Endothelial cell of umbilical vein (primary cell): ENCODE measurements at regions not wholly inside any gene's neighbourhood (a gene's known extent, or its start where the extent isn't known, plus 50 kb on each side); places are given as distances from the start of the nearest gene placed in this dataset.
A peak's percentile ranks its signal among the peaks of the same experiment; 100 is the strongest.

Experiments used
- BruUV-seq: library from RNA; stranded (reverse); fragments of 400-500 nt; replicated peaks from 2 replicates; lab custom pipeline; 2021; lab: Mats Ljungman, UMichigan
- CTCF ChIA-PET: fragments of 300-600, 350-600 bp; sonication (Branson Sonifier 250); formaldehyde crosslinking; loops from one replicate; lab custom pipeline; 2021; ENCODE audit warnings: antibody characterized with exemption, inconsistent platforms; lab: Charles Lee
- POLR2A ChIA-PET: fragments of 300-600, 350-600 bp; sonication (Branson Sonifier 250); formaldehyde crosslinking; loops from one replicate; lab custom pipeline; 2021; ENCODE audit warnings: antibody characterized with exemption, inconsistent platforms; lab: Charles Lee
- DNase-seq: peaks from one replicate; pipeline ENCODE4 v3.0.0-alpha.2; 2011; ENCODE audit warnings: low read depth, low spot score
- FAIRE-seq: peaks from 2 replicates; lab custom pipeline; 2011; peaks lifted over from hg19 to GRCh38; lab: Jason Lieb, UNC
- H2AFZ ChIP-seq: 2 replicates; pipeline ENCODE4 v1.6.0; 2012; ENCODE audit warnings: low read depth, low read length, control low read depth, inconsistent platforms
- H3K27ac ChIP-seq: 2 replicates; pipeline ENCODE4 v1.5.1; 2011; ENCODE audit warnings: low read depth, mild to moderate bottlenecking, control low read depth, low read length, moderate library complexity; ENCODE audit not compliant: insufficient read depth
- H3K27me3 ChIP-seq, 2 experiments: 2 replicates each; pipeline versions ENCODE4 v1.6.0 to v1.6.1; 2011; ENCODE audit warnings: low read length in 2 of 2, mixed read lengths in 1 of 2; ENCODE audit not compliant: control insufficient read depth in 2 of 2, insufficient read depth in 2 of 2
- H3K36me3 ChIP-seq, 2 experiments: 2 replicates in 1 of 2; 3 replicates in 1 of 2; pipeline ENCODE4 v1.5.1; 2011; ENCODE audit warnings: low read length in 2 of 2, mild to moderate bottlenecking in 1 of 2, moderate library complexity in 1 of 2; ENCODE audit not compliant: control insufficient read depth in 2 of 2, insufficient read depth in 2 of 2; ENCODE audit errors: extremely low read depth in 1 of 2
- H3K4me1 ChIP-seq: 3 replicates; pipeline ENCODE4 v1.5.1; 2011; ENCODE audit warnings: mild to moderate bottlenecking, low read length; ENCODE audit not compliant: control insufficient read depth, insufficient read depth; ENCODE audit errors: extremely low read depth
- H3K4me2 ChIP-seq: 2 replicates; pipeline ENCODE4 v1.6.1; 2011; ENCODE audit warnings: low read length, control low read depth, mixed read lengths; ENCODE audit not compliant: insufficient read depth
- H3K4me3 ChIP-seq, 3 experiments: fragments of 200-600 bp in 1 of 3; sonication (generic), shearing (Covaris generic) in 1 of 3; replicated peaks in 1 of 3; 2 replicates each; pipeline ENCODE4 v1.5.1; 2011 to 2016; ENCODE audit warnings: control low read depth in 3 of 3, low read length in 3 of 3, mild to moderate bottlenecking in 2 of 3, inconsistent platforms in 1 of 3, low read depth in 1 of 3, moderate library complexity in 1 of 3; ENCODE audit not compliant: insufficient read depth in 1 of 3
- H3K79me2 ChIP-seq: 2 replicates; pipeline ENCODE4 v1.6.0; 2012; ENCODE audit warnings: low read length, inconsistent platforms; ENCODE audit not compliant: control insufficient read depth, insufficient read depth
- H3K9ac ChIP-seq: replicated peaks from 2 replicates; pipeline ENCODE3; 2011; ENCODE audit warnings: low read length, control low read depth; ENCODE audit not compliant: insufficient read depth; ENCODE audit errors: extremely low read depth
- H3K9me1 ChIP-seq: replicated peaks from 3 replicates; pipeline ENCODE4 v1.6.0; 2011; ENCODE audit warnings: mild to moderate bottlenecking, low read length; ENCODE audit not compliant: control insufficient read depth, insufficient read depth; ENCODE audit errors: extremely low read depth
- H3K9me3 ChIP-seq: replicated peaks from 2 replicates; pipeline ENCODE4 v1.5.1; 2012; ENCODE audit warnings: low read length, inconsistent platforms; ENCODE audit not compliant: control insufficient read depth, insufficient read depth
- H4K20me1 ChIP-seq: replicated peaks from 2 replicates; pipeline ENCODE3; 2011; ENCODE audit warnings: mild to moderate bottlenecking, low read length; ENCODE audit not compliant: control insufficient read depth, insufficient read depth; ENCODE audit errors: extremely low read depth
- EZH2 ChIP-seq: IDR thresholded peaks from 2 replicates; pipeline ENCODE4 v1.6.1; 2012; ENCODE audit warnings: borderline replicate concordance, low read depth, mild to moderate bottlenecking, moderate library complexity, low read length, inconsistent platforms; ENCODE audit not compliant: severe bottlenecking
- FOS ChIP-seq: IDR thresholded peaks from 2 replicates; pipeline ENCODE4 v1.6.1; 2011; ENCODE audit warnings: mild to moderate bottlenecking, low read length, moderate library complexity, borderline replicate concordance; ENCODE audit not compliant: insufficient read depth
- GATA2 ChIP-seq: IDR thresholded peaks from 2 replicates; pipeline ENCODE4 v1.7.0; 2011; ENCODE audit warnings: low read depth, mild to moderate bottlenecking, moderate library complexity, mixed read lengths, low read length; ENCODE audit not compliant: insufficient read length, insufficient read depth
- JUN ChIP-seq: IDR thresholded peaks from 2 replicates; pipeline ENCODE4 v1.6.1; 2011; ENCODE audit warnings: borderline replicate concordance, low read depth; ENCODE audit not compliant: insufficient read length, insufficient read depth
- MAX ChIP-seq: IDR thresholded peaks from 2 replicates; pipeline ENCODE4 v1.6.1; 2011; ENCODE audit not compliant: insufficient read depth, insufficient read length
- POLR2A ChIP-seq: IDR thresholded peaks from 2 replicates; pipeline ENCODE4 v1.6.1; 2012; ENCODE audit warnings: low read depth, mild to moderate bottlenecking, control low read depth, low read length
- POLR2AphosphoS5 ChIP-seq: IDR thresholded peaks from 2 replicates; pipeline ENCODE4 v1.6.1; 2012; ENCODE audit warnings: low read depth, mild to moderate bottlenecking, control low read depth, low read length, moderate library complexity; ENCODE audit not compliant: insufficient read depth
- dilution Hi-C: fragments of 300-500 bp; cut with MboI; formaldehyde crosslinking; loops from one replicate; pipeline ENCODE4 v1.15.0; 2019; ENCODE audit warnings: low sequenced_read_pairs; ENCODE audit not compliant: extremely low pct_ligation_motif_present
- intact Hi-C: fragments of 100-400 bp; cut with micrococcal nuclease; formaldehyde crosslinking; loops from one replicate; pipeline ENCODE4 v1.10.0; 2022

- Histone ChIP-seq H3K4me3 (no peak overlapping the region), H4K20me1 (no peaks in the 10 kb centered on the region), H3K9me3 (no peaks in the 10 kb centered on the region), H3K9ac (no peak overlapping the region), H3K27ac (no peak overlapping the region), H3K4me1 (peaks cover 4% of the 10 kb centered on the region), H3K27me3 (no peaks in the 10 kb centered on the region), H3K9me1 (no peaks in the 10 kb centered on the region), H3K36me3 (no peaks in the 10 kb centered on the region), H2AFZ (no peak overlapping the region), H3K4me2 (no peak overlapping the region), H3K79me2 (no peaks in the 10 kb centered on the region)
- BruUV-seq = no TSS peak
- FAIRE-seq = no peak
- no peak for TF ChIP-seq MAX
- no peak for TF ChIP-seq EZH2
- TF ChIP-seq GATA2 = no peak
- DNase-seq = no peak
- ChIA-PET CTCF (no interaction called here), POLR2A (no interaction called here)
- intact Hi-C loops (no loop called here), dilution Hi-C loops (no loop called here)
Observed at GRCh38 chr12:91687052-91688017, 458.3 kb downstream of the BTG1 start.

GRCh38 chr12:91685917-91686316 is 459.7 kb downstream of the BTG1 start:
- Histone ChIP-seq H4K20me1 (no peaks in the 10 kb centered on the region), H3K4me2 (no peak overlapping the region), H3K4me3 (no peak overlapping the region), H3K27ac (no peak overlapping the region), H3K9me3 (no peaks in the 10 kb centered on the region), H3K79me2 (no peaks in the 10 kb centered on the region), H2AFZ (no peak overlapping the region), H3K27me3 (no peaks in the 10 kb centered on the region), H3K36me3 (no peaks in the 10 kb centered on the region), H3K4me1 (peaks cover 4% of the 10 kb centered on the region), H3K9me1 (no peaks in the 10 kb centered on the region), H3K9ac (no peak overlapping the region)
- ChIA-PET POLR2A (no interaction called here), CTCF (interaction anchor here (0.9 to 1.5 kb wide), 2 partner anchors 13 to 359 kb away, joined by 3 read pairs; no protein-coding TSS in a partner anchor)
- BruUV-seq = no TSS peak
- intact Hi-C loops = no loop called here
- peak; percentile 13 for TF ChIP-seq FOS
- TF ChIP-seq GATA2 = no peak
- TF ChIP-seq POLR2AphosphoS5 = no peak
- no peak for TF ChIP-seq POLR2A
- no peak for TF ChIP-seq EZH2
- peak; percentile 46 for TF ChIP-seq JUN
- dilution Hi-C loops = no loop called here
- DNase-seq (peak; percentile 17), FAIRE-seq (no peak)
